Activated CD8-positive, alpha-beta T cell treated with anti-CD3 and anti-CD28 coated beads for 36 hours (primary cell): ENCODE measurements at regions not wholly inside any gene's neighbourhood (a gene's known extent, or its start where the extent isn't known, plus 50 kb on each side); places are given as distances from the start of the nearest gene placed in this dataset.
"Not testable (repeated sequence)": the region's sequence is repeated elsewhere in the genome, so short reads cannot be mapped to it uniquely, and the experiment has no call there.

Experiments
- ATAC-seq: fragments of 200-7000 bp; cut with Tn5 transposase; one replicate; pipeline ENCODE4 v1.10.0; 2021; ENCODE audit warnings: mild to moderate bottlenecking, moderate library complexity
- CTCF ChIA-PET: fragments of 350-600 bp; sonication (Branson Sonifier 250); formaldehyde crosslinking; loops from one replicate; lab custom pipeline; 2021; ENCODE audit warnings: antibody characterized with exemption; lab: Charles Lee
- POLR2A ChIA-PET: fragments of 350-600 bp; sonication (Branson Sonifier 250); formaldehyde crosslinking; loops from one replicate; lab custom pipeline; 2021; ENCODE audit warnings: antibody characterized with exemption; lab: Charles Lee
- DNase-seq: peaks from one replicate; pipeline ENCODE4 v3.0.0-alpha.2; 2020
- H3K27ac Mint-ChIP-seq: one replicate; pipeline ENCODE4 v1.8.0; 2021; ENCODE audit warnings: mild to moderate bottlenecking, mixed read lengths
- H3K27me3 Mint-ChIP-seq: one replicate; pipeline ENCODE4 v1.8.0; 2021; ENCODE audit warnings: mixed read lengths
- H3K36me3 Mint-ChIP-seq: one replicate; pipeline ENCODE4 v1.8.0; 2021; ENCODE audit warnings: low read depth, mixed read lengths
- H3K4me1 Mint-ChIP-seq: one replicate; pipeline ENCODE4 v1.8.0; 2021; ENCODE audit warnings: low read depth, mixed read lengths
- H3K4me3 Mint-ChIP-seq: one replicate; pipeline ENCODE4 v1.8.0; 2021; ENCODE audit warnings: mild to moderate bottlenecking, moderate library complexity, mixed read lengths
- H3K9me3 Mint-ChIP-seq: one replicate; pipeline ENCODE4 v1.8.0; 2021; ENCODE audit warnings: mixed read lengths
- intact Hi-C: fragments of 100-400 bp; cut with micrococcal nuclease; formaldehyde crosslinking; loops from one replicate; pipeline ENCODE4 v1.10.0; 2022
- TF ChIP-seq, protein P1 (sequence below): fragments of 200-600 bp; IDR thresholded peaks from one replicate; pipeline ENCODE4 v1.8.0; 2022; ENCODE audit warnings: antibody characterized with exemption, mild to moderate bottlenecking

DNA sequence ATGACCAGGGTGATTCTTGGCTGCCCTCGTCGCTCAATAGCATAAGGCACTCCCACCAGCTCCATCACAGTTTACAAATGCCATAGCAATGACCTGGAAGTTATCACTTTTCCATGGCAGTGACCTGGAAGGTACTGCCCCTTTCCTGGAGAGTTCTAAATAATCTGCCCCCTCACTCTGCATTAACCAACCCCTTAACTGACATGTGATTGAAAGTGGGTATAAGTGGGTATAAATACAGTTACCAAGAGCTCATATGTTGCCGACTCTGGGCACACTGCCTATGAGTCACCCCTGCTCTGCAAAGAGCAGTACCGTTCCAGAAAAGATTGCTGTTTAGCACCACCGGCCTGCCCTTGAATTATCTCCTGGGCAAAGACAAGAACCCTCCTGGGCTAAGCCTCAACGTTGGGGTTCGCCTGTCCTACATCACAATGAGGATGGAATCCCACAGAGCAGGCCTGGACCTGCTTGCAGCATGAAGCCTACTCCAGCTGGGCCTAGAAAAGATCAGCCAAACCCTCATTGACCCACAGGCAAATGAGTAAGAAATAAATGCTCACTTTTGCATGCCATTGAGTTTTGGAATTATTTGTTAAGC lies 95.2 kb upstream of the SEC14L1 start:
- Mint-ChIP-seq H3K27ac (no peak overlapping the region), H3K27me3 (no peaks in the 10 kb centered on the region), H3K4me1 (no peaks in the 10 kb centered on the region), H3K9me3 (no peaks in the 10 kb centered on the region), H3K4me3 (no peak overlapping the region), H3K36me3 (no peaks in the 10 kb centered on the region)
- POLR2A ChIA-PET, result no interaction called here
- TF ChIP-seq, protein P1, sequence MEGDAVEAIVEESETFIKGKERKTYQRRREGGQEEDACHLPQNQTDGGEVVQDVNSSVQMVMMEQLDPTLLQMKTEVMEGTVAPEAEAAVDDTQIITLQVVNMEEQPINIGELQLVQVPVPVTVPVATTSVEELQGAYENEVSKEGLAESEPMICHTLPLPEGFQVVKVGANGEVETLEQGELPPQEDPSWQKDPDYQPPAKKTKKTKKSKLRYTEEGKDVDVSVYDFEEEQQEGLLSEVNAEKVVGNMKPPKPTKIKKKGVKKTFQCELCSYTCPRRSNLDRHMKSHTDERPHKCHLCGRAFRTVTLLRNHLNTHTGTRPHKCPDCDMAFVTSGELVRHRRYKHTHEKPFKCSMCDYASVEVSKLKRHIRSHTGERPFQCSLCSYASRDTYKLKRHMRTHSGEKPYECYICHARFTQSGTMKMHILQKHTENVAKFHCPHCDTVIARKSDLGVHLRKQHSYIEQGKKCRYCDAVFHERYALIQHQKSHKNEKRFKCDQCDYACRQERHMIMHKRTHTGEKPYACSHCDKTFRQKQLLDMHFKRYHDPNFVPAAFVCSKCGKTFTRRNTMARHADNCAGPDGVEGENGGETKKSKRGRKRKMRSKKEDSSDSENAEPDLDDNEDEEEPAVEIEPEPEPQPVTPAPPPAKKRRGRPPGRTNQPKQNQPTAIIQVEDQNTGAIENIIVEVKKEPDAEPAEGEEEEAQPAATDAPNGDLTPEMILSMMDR, result no peak
- ATAC-seq, result no peak
- no peak for DNase-seq
- CTCF ChIA-PET, result interaction anchor here (1.5 to 3.6 kb wide), 3 partner anchors 11 to 178 kb away, joined by 4 to 25 read pairs (median 5); no protein-coding TSS in a partner anchor
- intact Hi-C loops, result no loop called here

DNA sequence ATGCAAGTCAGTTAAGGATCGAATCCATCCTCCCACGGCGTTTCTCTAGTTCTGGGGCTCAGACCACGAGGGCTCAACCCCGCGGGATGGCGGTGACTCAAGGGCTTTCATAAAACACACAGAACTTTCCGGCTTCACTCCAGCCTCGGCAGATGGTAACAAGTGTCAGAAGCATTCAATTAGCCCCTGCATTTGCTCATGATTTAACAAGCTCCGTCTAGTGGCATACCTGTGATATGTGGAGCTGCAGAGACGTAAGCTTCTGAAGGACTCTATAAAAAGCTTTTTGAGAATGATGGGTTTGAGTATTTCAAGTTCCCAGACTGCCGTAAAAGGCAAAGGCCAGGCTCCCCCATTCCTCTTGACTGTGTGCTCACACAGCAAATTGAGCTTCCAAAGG lies 91.3 kb upstream of the SEC14L1 start:
- ChIA-PET POLR2A (interaction anchor here (1.0 kb wide), 2 partner anchors 13 kb away, joined by 3 read pairs; no protein-coding TSS in a partner anchor), CTCF (interaction anchor here (0.6 to 1.1 kb wide), 2 partner anchors 181 to 246 kb away, joined by 3 to 6 read pairs; partner anchors contain the start of gene MGAT5B)
- no peak for ATAC-seq
- no peak overlapping the region for H3K4me3 Mint-ChIP-seq
- no peaks in the 10 kb centered on the region for H3K9me3 Mint-ChIP-seq
- H3K27me3 Mint-ChIP-seq, result no peaks in the 10 kb centered on the region
- DNase-seq, result no peak
- intact Hi-C loops, result no loop called here
- no peak overlapping the region for H3K27ac Mint-ChIP-seq
- H3K36me3 Mint-ChIP-seq, result no peaks in the 10 kb centered on the region
- TF ChIP-seq, protein P1, result no peak
- no peaks in the 10 kb centered on the region for H3K4me1 Mint-ChIP-seq

DNA sequence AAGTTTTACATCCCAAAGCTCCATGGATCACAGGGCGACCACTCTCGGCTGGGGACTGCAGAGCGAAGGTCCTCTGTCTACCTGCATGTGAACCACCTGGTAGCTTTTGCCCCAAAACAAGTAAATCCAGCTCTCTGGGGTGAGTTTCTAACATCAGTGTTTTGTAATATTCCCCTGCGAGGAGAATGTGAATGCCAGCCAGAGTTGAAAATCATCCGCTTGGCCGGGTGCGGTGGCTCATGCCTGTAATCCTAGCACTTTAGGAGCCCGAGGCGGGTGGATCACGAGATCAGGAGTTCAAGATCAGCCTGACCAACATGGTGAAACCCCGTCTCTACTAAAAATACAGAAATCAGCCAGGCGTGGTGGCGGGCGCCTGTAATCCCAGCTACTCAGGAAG lies 89.9 kb upstream of the SEC14L1 start:
- H3K9me3 Mint-ChIP-seq, H3K36me3 Mint-ChIP-seq, H3K4me3 Mint-ChIP-seq, H3K27me3 Mint-ChIP-seq, H3K27ac Mint-ChIP-seq, POLR2A ChIA-PET, ATAC-seq, intact Hi-C loops, DNase-seq, H3K4me1 Mint-ChIP-seq: not testable (repeated sequence)
- CTCF ChIA-PET, result interaction anchor here (0.7 to 2.1 kb wide), 5 partner anchors 15 to 183 kb away, joined by 3 to 6 read pairs (median 3); partner anchors contain the start of gene MGAT5B

DNA sequence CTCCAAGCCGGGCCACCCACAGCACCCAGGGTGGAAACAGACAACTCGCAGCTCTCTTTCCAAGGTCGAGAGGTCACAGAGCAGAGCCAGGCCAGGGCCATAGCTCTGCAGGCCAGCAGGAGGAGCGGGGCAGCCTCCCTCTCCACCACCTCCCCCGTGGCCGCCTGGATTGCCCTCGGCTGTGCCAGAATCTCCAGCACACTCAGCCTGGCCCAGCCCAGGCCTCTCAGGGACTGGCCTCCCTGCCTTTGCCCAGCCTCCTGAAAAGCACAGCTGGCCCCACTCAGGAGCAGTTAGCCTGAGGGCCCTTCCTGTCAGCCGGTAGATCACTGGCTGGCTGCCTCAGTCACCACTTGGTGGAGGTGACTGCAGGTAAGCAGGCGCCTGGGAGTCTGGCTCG lies 85.8 kb upstream of the SEC14L1 start:
- H3K4me3 Mint-ChIP-seq, result no peak overlapping the region

DNA sequence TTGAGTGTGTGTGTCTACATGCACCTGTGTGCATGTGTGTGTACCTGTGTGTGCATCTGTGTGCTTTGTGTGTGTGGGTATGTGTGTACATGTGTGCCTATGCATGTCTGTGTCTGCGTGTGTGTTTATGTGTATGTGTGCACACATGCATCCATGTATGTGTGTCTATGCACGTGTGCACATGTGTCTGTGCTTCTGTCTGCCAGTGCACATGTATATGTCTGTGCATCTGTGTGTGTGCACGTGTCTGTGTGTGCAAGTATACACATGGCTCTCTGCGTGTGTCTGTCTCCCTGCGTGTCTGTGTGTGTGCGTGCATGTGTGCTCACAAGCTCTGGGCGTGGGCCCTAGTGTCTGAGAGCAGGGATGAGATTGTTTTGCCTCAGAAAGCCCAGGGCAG lies 85.3 kb upstream of the SEC14L1 start:
- CTCF ChIA-PET, result interaction anchor here (0.7 to 3.4 kb wide), 22 partner anchors 9 to 241 kb away, joined by 3 to 51 read pairs (median 6); partner anchors contain the start of gene MGAT5B
- no peaks in the 10 kb centered on the region for H3K36me3 Mint-ChIP-seq
- H3K4me3 Mint-ChIP-seq, result no peak overlapping the region
- ATAC-seq, result no peak
- intact Hi-C loops, result no loop called here
- TF ChIP-seq, protein P1, result no peak
- no peaks in the 10 kb centered on the region for H3K4me1 Mint-ChIP-seq
- H3K27ac Mint-ChIP-seq, result no peak overlapping the region
- POLR2A ChIA-PET, result no interaction called here
- no peaks in the 10 kb centered on the region for H3K9me3 Mint-ChIP-seq
- peaks cover 5% of the 10 kb centered on the region for H3K27me3 Mint-ChIP-seq
- no peak for DNase-seq

More for the DNA sequence above, 85.8 kb upstream of the SEC14L1 start:
- ChIA-PET CTCF (interaction anchor here (1.5 to 3.4 kb wide), 7 partner anchors 8 to 186 kb away, joined by 3 to 51 read pairs (median 14); partner anchors contain the start of gene MGAT5B), POLR2A (no interaction called here)
- no peaks in the 10 kb centered on the region for H3K4me1 Mint-ChIP-seq
- DNase-seq, result no peak
- intact Hi-C loops, result no loop called here
- TF ChIP-seq, protein P1, result no peak
- peaks cover 1% of the 10 kb centered on the region for H3K27me3 Mint-ChIP-seq
- H3K9me3 Mint-ChIP-seq, result no peaks in the 10 kb centered on the region
- no peak for ATAC-seq
- H3K36me3 Mint-ChIP-seq, result no peaks in the 10 kb centered on the region
- H3K27ac Mint-ChIP-seq, result no peak overlapping the region
